ENCODE measurements at regions not wholly inside any gene's neighbourhood (a gene's known extent, or its start where the extent isn't known, plus 50 kb on each side); places are given as distances from the start of the nearest gene placed in this dataset.
"Not testable (repeated sequence)": the region's sequence is repeated elsewhere in the genome, so short reads cannot be mapped to it uniquely, and the experiment has no call there.

- TF ChIP-seq POLR2A (IDR thresholded peaks at IDR 0.05) (no peak), POLR2AphosphoS5 (IDR thresholded peaks at IDR 0.05) (no peak)
- TF ChIP-seq, protein P1, sequence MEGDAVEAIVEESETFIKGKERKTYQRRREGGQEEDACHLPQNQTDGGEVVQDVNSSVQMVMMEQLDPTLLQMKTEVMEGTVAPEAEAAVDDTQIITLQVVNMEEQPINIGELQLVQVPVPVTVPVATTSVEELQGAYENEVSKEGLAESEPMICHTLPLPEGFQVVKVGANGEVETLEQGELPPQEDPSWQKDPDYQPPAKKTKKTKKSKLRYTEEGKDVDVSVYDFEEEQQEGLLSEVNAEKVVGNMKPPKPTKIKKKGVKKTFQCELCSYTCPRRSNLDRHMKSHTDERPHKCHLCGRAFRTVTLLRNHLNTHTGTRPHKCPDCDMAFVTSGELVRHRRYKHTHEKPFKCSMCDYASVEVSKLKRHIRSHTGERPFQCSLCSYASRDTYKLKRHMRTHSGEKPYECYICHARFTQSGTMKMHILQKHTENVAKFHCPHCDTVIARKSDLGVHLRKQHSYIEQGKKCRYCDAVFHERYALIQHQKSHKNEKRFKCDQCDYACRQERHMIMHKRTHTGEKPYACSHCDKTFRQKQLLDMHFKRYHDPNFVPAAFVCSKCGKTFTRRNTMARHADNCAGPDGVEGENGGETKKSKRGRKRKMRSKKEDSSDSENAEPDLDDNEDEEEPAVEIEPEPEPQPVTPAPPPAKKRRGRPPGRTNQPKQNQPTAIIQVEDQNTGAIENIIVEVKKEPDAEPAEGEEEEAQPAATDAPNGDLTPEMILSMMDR (IDR thresholded peaks at IDR 0.05 in 8 of 11, conservative IDR thresholded peaks at IDR 0.05 in 3 of 11): no peak
- Histone ChIP-seq H3K27ac (no peak overlapping the region), H3K4me1 (peaks cover 0 to 4% (median 0%) of the 10 kb centered on the region in 6 donors), H3K27me3 (replicated peaks in 1 of 7) (no peaks in the 10 kb centered on the region), H3K9me3 (no peaks in the 10 kb centered on the region), H3K4me3 (no peak overlapping the region), H3K36me3 (no peaks in the 10 kb centered on the region)
- no peak for DNase-seq
- intact Hi-C loops (cut with DNase I; ENCODE audit: low total_unique reads): no loop called here
These were observed 177.3 kb upstream of the HMHB1 start for GRCh38 chr5:143634689-143635088.

DNA sequence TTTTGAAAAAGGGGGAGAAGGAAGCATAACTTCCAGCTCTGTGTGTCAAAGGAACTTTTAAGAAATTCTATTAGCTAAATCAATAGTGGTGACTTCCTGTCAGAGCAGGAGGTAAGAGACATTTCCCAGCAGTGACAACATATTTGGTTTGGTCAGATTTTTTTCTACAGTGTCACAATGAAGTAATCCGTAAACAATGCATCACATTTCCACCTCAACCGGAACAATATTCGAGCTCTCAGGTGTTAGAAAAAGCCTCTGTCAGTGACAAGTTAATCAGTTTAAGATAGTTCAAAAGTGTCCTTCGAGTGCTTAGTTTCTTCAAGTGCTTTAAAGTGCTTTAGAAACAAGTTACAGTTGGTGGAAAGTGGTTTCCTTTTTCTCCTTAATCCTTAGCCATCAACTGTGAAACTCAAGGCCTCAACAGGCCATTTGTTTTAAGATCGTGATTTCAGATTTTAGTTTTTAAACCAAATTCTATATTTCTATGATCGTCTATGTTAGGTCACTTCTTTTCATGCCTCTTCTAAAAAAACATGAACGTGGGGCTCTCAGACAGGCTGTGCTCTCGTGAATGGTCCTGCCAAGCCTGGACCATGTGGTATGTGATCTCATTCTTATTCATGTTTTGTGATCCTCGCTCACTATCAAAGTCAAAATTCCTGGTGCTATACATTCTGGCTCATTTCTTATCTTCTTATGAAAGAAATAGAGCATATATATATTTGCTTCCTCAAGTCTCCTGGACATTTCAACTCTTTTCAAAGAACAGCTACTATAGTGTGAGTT, 181.9 kb upstream of the HMHB1 start:
- TF ChIP-seq, protein P1 (IDR thresholded peaks at IDR 0.05 in 8 of 11, conservative IDR thresholded peaks at IDR 0.05 in 3 of 11): no peak
- TF ChIP-seq POLR2AphosphoS5 (IDR thresholded peaks at IDR 0.05) (no peak), POLR2A (IDR thresholded peaks at IDR 0.05) (no peak)
- no peak overlapping the region for H3K4me3 ChIP-seq
- no peaks in the 10 kb centered on the region for H3K9me3 ChIP-seq
- H3K27me3 ChIP-seq (replicated peaks in 1 of 7): no peaks in the 10 kb centered on the region
- H3K36me3 ChIP-seq: no peaks in the 10 kb centered on the region
- intact Hi-C loops (cut with DNase I; ENCODE audit: low total_unique reads): no loop called here
- DNase-seq: no peak
- 70 to 77% (median 74%) methylated on average over 9 of the region's 9 CpGs for whole genome bisulfite sequencing, 5 donors
- peak overlapping the region in 4 of 8 donors; percentile 26 to 59 (median 43) for H3K27ac ChIP-seq
- peaks cover 0 to 8% (median 0%) of the 10 kb centered on the region in 6 donors for H3K4me1 ChIP-seq

- H3K36me3 ChIP-seq; H3K4me1 ChIP-seq; intact Hi-C loops (cut with DNase I; ENCODE audit: low total_unique reads); H3K4me3 ChIP-seq; H3K27ac ChIP-seq; DNase-seq; H3K9me3 ChIP-seq; H3K27me3 ChIP-seq (replicated peaks in 1 of 7): not testable (repeated sequence)
- WGBS, 5 donors: 83 to 96% (median 94%) methylated on average over 7 of the region's 7 CpGs
These were observed 186.9 kb upstream of the HMHB1 start for GRCh38 chr5:143625048-143625447.

- intact Hi-C loops (cut with DNase I; ENCODE audit: low total_unique reads): no loop called here
- 86 to 93% (median 90%) methylated on average over 4 of the region's 4 CpGs for WGBS, 5 donors
These were observed 187.5 kb upstream of the HMHB1 start for GRCh38 chr5:143624465-143624864.

More at GRCh38 chr5:143624465-143624864, 187.5 kb upstream of the HMHB1 start:
- no peaks in the 10 kb centered on the region for H3K36me3 ChIP-seq
- H3K27me3 ChIP-seq (replicated peaks in 1 of 7): no peaks in the 10 kb centered on the region
- no peak for DNase-seq
- no peaks in the 10 kb centered on the region for H3K9me3 ChIP-seq
- peaks cover 0 to 3% (median 0%) of the 10 kb centered on the region in 6 donors for H3K4me1 ChIP-seq
- no peak overlapping the region for H3K4me3 ChIP-seq
- no peak overlapping the region for H3K27ac ChIP-seq
- TF ChIP-seq POLR2AphosphoS5 (IDR thresholded peaks at IDR 0.05): no peak
- TF ChIP-seq, protein P1 (IDR thresholded peaks at IDR 0.05 in 8 of 11, conservative IDR thresholded peaks at IDR 0.05 in 3 of 11): no peak
- TF ChIP-seq POLR2A (IDR thresholded peaks at IDR 0.05): no peak

Data from spleen (tissue), 11 donors.